Lung (tissue), 11 donors: ENCODE measurements at regions not wholly inside any gene's neighbourhood (a gene's known extent, or its start where the extent isn't known, plus 50 kb on each side); places are given as distances from the start of the nearest gene placed in this dataset.
"Not testable (repeated sequence)": the region's sequence is repeated elsewhere in the genome, so short reads cannot be mapped to it uniquely, and the experiment has no call there.

Experiments used
- ATAC-seq: fragments of 200-7000 bp; cut with Tn5 transposase; one replicate; pipeline ENCODE4 v1.9.1; 2020; ENCODE audit warnings: moderate number of reproducible peaks; ENCODE audit not compliant: insufficient read depth, low FRiP score
- DNase-seq, 3 donors: peaks; one replicate each; pipeline ENCODE4 v3.0.0-alpha.2; 2013 to 2017
- H3K27ac ChIP-seq, 2 donors: one replicate each; pipeline ENCODE4 v1.5.1; 2013; ENCODE audit warnings: mild to moderate bottlenecking in 2 of 2, moderate library complexity in 2 of 2, control low read depth in 1 of 2, inconsistent platforms in 1 of 2, low read depth in 1 of 2, low read length in 1 of 2
- H3K27me3 ChIP-seq, 3 donors: one replicate each; pipeline ENCODE4 v1.5.1; 2013; ENCODE audit warnings: low read length in 2 of 3; ENCODE audit not compliant: control insufficient read depth in 3 of 3, insufficient read depth in 3 of 3
- H3K36me3 ChIP-seq, 4 donors: one replicate each; pipeline ENCODE4 v1.5.1; 2013; ENCODE audit warnings: low read length in 4 of 4, mild to moderate bottlenecking in 1 of 4, moderate library complexity in 1 of 4; ENCODE audit not compliant: control insufficient read depth in 4 of 4, insufficient read depth in 4 of 4
- H3K4me1 ChIP-seq, 5 donors: one replicate each; pipeline ENCODE4 v1.5.1; 2013; ENCODE audit warnings: low read length in 5 of 5, mild to moderate bottlenecking in 2 of 5, moderate library complexity in 1 of 5; ENCODE audit not compliant: control insufficient read depth in 5 of 5, insufficient read depth in 5 of 5
- H3K4me3 ChIP-seq: one replicate; pipeline ENCODE4 v1.5.1; 2013; ENCODE audit warnings: mild to moderate bottlenecking, control low read depth, moderate library complexity
- H3K9ac ChIP-seq, 2 donors: one replicate each; pipeline ENCODE4 v1.5.1; 2013; ENCODE audit warnings: low read length in 2 of 2, control low read depth in 1 of 2; ENCODE audit not compliant: insufficient read depth in 1 of 2
- H3K9me3 ChIP-seq, 4 donors: one replicate each; pipeline ENCODE4 v1.5.1; 2013; ENCODE audit warnings: low read length in 3 of 4, mild to moderate bottlenecking in 1 of 4, moderate library complexity in 1 of 4; ENCODE audit not compliant: control insufficient read depth in 4 of 4, insufficient read depth in 3 of 4
- CTCF ChIP-seq: IDR thresholded peaks from 2 replicates; pipeline ENCODE4 v1.5.1; 2012; ENCODE audit warnings: mild to moderate bottlenecking; ENCODE audit errors: control extremely low read depth, extremely low read depth
- WGBS, 2 donors: extraction: QIAGEN DNeasy Blood & Tissue Kit; methylation state at CpG; one replicate each; pipeline ENCODE4 v1.1.7; 2013; 5-methylcytosine and 5-hydroxymethylcytosine counted together
- donor health status: control.
- donor health status: control.
- donor health status: Bipolar disorder and iron deficiency.
- donor health status: healthy.
- donor health status: DM: yes; HTN: yes; CAD: no.

DNA sequence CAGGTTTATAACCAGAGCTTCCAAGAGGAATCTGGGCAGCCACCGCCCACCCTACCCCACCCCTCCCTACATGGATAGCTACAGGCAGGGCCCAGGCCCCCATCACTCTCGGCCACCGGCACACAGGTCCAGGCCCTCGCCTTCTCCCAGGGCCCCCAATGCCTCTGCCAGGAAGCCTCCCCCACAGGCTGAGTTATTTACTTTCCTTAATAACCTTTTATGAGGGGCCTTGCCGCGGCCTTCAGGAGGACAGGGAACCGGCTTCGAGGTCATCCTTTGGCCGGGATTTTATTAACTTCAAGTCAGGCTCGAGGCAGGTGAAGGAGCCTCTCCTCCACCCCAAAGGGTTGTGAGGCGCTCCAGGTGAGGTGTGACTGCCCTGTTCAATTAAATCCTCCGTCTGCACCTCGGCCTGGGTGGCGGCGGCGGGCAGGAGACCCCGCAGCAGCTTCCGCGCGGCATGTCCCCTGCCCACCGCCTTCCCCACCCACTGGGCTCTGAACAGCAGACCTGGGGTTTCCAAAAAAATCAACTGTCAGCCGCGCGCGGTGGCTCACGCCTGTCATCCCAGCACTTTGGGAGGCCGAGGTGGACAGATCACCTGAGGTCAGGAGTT, 106.5 kb downstream of the MICALL2 start:
- WGBS, 2 donors: 86 to 88% methylated on average over 27 of the region's 27 CpGs

GRCh38 chr7:1354661-1355567, 104.4 kb downstream of the MICALL2 start:
- no peak for ATAC-seq
- Histone ChIP-seq H3K9me3 (peaks cover 0 to under 1% (median 0%) of the 10 kb centered on the region in 4 donors), H3K4me1 (no peaks in the 10 kb centered on the region), H3K36me3 (no peaks in the 10 kb centered on the region), H3K4me3 (no peak overlapping the region), H3K27me3 (peaks cover 0 to 7% (median 4%) of the 10 kb centered on the region in 3 donors), H3K9ac (no peak overlapping the region), H3K27ac (no peak overlapping the region)
- TF ChIP-seq CTCF: no peak
- 55 to 80% methylated on average over 32 of the region's 32 CpGs for WGBS, 2 donors
- DNase-seq: no peak

More for the DNA sequence above, 106.5 kb downstream of the MICALL2 start:
- Histone ChIP-seq H3K9ac (no peak overlapping the region), H3K9me3 (no peaks in the 10 kb centered on the region), H3K4me3 (no peak overlapping the region), H3K27me3 (peaks cover 0 to 7% (median 4%) of the 10 kb centered on the region in 3 donors), H3K27ac (no peak overlapping the region), H3K4me1 (no peaks in the 10 kb centered on the region), H3K36me3 (no peaks in the 10 kb centered on the region)
- DNase-seq (no peak), ATAC-seq (no peak)
- TF ChIP-seq CTCF: no peak

DNA sequence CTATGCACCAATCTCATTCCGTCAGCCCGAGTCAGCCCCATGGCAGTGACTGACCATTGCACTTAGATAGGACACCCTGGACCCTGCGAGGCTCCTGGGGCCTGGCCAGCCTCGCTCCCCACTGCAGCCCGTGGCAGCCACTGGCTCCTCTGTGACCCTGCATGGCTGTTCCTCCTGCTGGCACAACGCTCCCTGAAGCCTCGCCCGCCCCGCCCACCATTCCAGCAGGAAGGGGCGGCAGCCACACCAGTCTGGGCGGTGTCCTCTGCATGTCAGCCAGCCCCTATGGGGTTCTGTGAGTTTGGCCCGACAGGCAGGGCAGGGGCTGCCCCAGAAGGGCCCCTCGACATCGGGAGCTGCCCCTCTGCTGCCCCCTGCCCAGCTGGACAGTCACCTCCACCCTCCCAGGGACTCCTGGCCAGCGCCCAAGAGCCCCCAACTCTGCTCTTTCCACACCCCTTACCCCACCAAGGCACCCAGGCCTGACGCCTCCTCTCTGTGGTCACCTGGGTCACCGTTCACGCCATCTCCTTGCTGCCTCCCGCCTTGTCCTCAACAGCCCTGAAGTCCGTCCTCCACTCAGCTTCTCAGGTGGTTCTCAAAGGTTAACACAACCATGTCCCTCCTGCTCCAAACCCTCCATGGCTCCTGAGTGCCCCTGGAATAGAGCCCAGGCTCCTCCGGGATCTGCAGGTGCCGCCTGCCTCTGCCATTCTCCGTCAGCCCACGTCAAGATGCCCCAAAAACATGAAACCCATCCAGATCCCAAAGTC, 103.5 kb downstream of the MICALL2 start:
- peaks cover 0 to 6% (median 0%) of the 10 kb centered on the region in 4 donors for H3K9me3 ChIP-seq
- no peak overlapping the region for H3K9ac ChIP-seq
- ATAC-seq: no peak
- no peak overlapping the region for H3K4me3 ChIP-seq
- H3K4me1 ChIP-seq: no peaks in the 10 kb centered on the region
- DNase-seq: no peak
- H3K27me3 ChIP-seq: peaks cover 0 to 8% (median 4%) of the 10 kb centered on the region in 3 donors
- TF ChIP-seq CTCF: no peak
- 54 to 71% methylated on average over 24 of the region's 24 CpGs for WGBS, 2 donors
- no peaks in the 10 kb centered on the region for H3K36me3 ChIP-seq
- H3K27ac ChIP-seq: no peak overlapping the region

- ATAC-seq, H3K9me3 ChIP-seq, H3K36me3 ChIP-seq, H3K4me3 ChIP-seq, H3K4me1 ChIP-seq, H3K27ac ChIP-seq, DNase-seq, H3K9ac ChIP-seq: not testable (repeated sequence)
- WGBS, 2 donors: 95 to 96% methylated on average over 6 of the region's 6 CpGs
- peaks cover 3 to 10% (median 4%) of the 10 kb centered on the region in 3 donors for H3K27me3 ChIP-seq
Measured at GRCh38 chr7:1356853-1357252, 102.4 kb downstream of the MICALL2 start.

DNA sequence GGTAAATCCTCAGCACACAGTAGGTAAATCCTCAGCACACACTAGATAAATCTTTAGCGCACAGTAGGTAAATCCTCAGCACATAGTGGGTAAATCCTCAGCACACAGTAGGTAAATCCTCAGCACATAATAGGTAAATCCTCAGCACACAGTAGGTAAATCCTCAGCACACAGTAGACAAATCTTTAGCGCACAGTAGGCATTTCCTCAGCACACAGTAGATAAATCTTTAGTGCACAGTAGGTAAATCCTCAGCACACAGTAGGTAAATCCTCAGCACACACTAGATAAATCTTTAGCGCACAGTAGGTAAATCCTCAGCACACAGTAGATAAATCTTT, 102.0 kb downstream of the MICALL2 start:
- not testable (repeated sequence) for ATAC-seq, H3K9ac ChIP-seq, H3K9me3 ChIP-seq, H3K27me3 ChIP-seq, H3K27ac ChIP-seq, DNase-seq, H3K36me3 ChIP-seq, H3K4me1 ChIP-seq, H3K4me3 ChIP-seq
- WGBS, 2 donors: 98 to 99% methylated on average over 3 of the region's 3 CpGs
